GM23338 (cell line): ENCODE measurements at regions not wholly inside any gene's neighbourhood (a gene's known extent, or its start where the extent isn't known, plus 50 kb on each side); places are given as distances from the start of the nearest gene placed in this dataset.

Experiments
- ATAC-seq: fragments of 200-7000 bp; cut with Tn5 transposase; 3 replicates; pipeline ENCODE4 v1.9.1; 2020
- DNase-seq: peaks from one replicate; pipeline ENCODE4 v3.0.0-alpha.2; 2015; ENCODE audit warnings: low spot score
- H2AFZ ChIP-seq: fragments of 200-600 bp; sonication (generic); 2 replicates; pipeline ENCODE4 v1.8.0; 2016; ENCODE audit warnings: antibody characterized with exemption, mild to moderate bottlenecking, moderate library complexity
- H3F3A ChIP-seq: fragments of 200-600 bp; sonication (generic); replicated peaks from 2 replicates; pipeline ENCODE4 v1.8.0; 2017; ENCODE audit warnings: antibody characterized with exemption, mixed run types, low read depth
- H3K27ac ChIP-seq: fragments of 200-600 bp; sonication (generic); 2 replicates; pipeline ENCODE4 v1.6.1; 2016; ENCODE audit warnings: low read depth
- H3K27me3 ChIP-seq: fragments of 200-600 bp; sonication (generic); 2 replicates; pipeline ENCODE4 v1.8.0; 2016; ENCODE audit warnings: mild to moderate bottlenecking, mixed run types, moderate library complexity; ENCODE audit not compliant: insufficient read depth
- H3K36me3 ChIP-seq: fragments of 200-600 bp; sonication (generic); 2 replicates; pipeline ENCODE4 v1.8.0; 2016; ENCODE audit warnings: mild to moderate bottlenecking; ENCODE audit not compliant: insufficient read depth
- H3K4me1 ChIP-seq: fragments of 200-600 bp; sonication (generic); 2 replicates; pipeline ENCODE4 v1.8.0; 2016; ENCODE audit warnings: mild to moderate bottlenecking, moderate library complexity; ENCODE audit not compliant: insufficient read depth
- H3K4me2 ChIP-seq: fragments of 200-600 bp; sonication (generic); 2 replicates; pipeline ENCODE4 v1.7.1; 2017; ENCODE audit warnings: mixed run types
- H3K4me3 ChIP-seq: fragments of 200-600 bp; sonication (generic); 2 replicates; pipeline ENCODE4 v1.6.1; 2016; ENCODE audit warnings: mixed run types
- H3K79me2 ChIP-seq: fragments of 200-600 bp; sonication (generic); replicated peaks from 2 replicates; pipeline ENCODE4 v1.8.0; 2017; ENCODE audit warnings: mild to moderate bottlenecking; ENCODE audit not compliant: insufficient read depth
- H3K9me2 ChIP-seq: fragments of 200-600 bp; sonication (generic); 2 replicates; pipeline ENCODE4 v1.8.0; 2017; ENCODE audit not compliant: insufficient read depth
- H4K20me1 ChIP-seq: fragments of 200-600 bp; sonication (generic); replicated peaks from 2 replicates; pipeline ENCODE4 v1.8.0; 2017; ENCODE audit warnings: mild to moderate bottlenecking; ENCODE audit not compliant: insufficient read depth
- H3K27ac Mint-ChIP-seq: 2 replicates; pipeline ENCODE4 v1.8.0; 2020; ENCODE audit warnings: inconsistent platforms, mild to moderate bottlenecking, moderate library complexity, mixed read lengths
- H3K27me3 Mint-ChIP-seq: 3 replicates; pipeline ENCODE4 v1.8.0; 2022; ENCODE audit warnings: low read depth, mild to moderate bottlenecking, moderate library complexity, mixed read lengths, inconsistent platforms; ENCODE audit not compliant: insufficient read depth, poor library complexity
- H3K36me3 Mint-ChIP-seq: 3 replicates; pipeline ENCODE4 v1.8.0; 2021; ENCODE audit warnings: low read depth, mild to moderate bottlenecking, inconsistent platforms, moderate library complexity, mixed read lengths
- H3K4me1 Mint-ChIP-seq: 3 replicates; pipeline ENCODE4 v1.8.0; 2020; ENCODE audit warnings: mild to moderate bottlenecking, inconsistent platforms, mixed read lengths
- H3K4me3 Mint-ChIP-seq: 3 replicates; pipeline ENCODE4 v1.8.0; 2021; ENCODE audit warnings: moderate library complexity, mild to moderate bottlenecking, inconsistent platforms, mixed read lengths
- H3K9me3 Mint-ChIP-seq: 3 replicates; pipeline ENCODE4 v1.8.0; 2020; ENCODE audit warnings: moderate library complexity, mild to moderate bottlenecking, inconsistent platforms, mixed read lengths
- CREB1 ChIP-seq: fragments of 250-450 bp; sonication (Bioruptor Pico); IDR thresholded peaks from 2 replicates; pipeline ENCODE4 v1.5.0; 2020; ENCODE audit warnings: low read depth, mild to moderate bottlenecking, moderate library complexity
- EZH2 ChIP-seq: fragments of 200-600 bp; sonication (generic); IDR thresholded peaks from one replicate; pipeline ENCODE4 v1.8.0; 2017; ENCODE audit warnings: antibody characterized with exemption, mild to moderate bottlenecking, low read depth; ENCODE audit not compliant: unreplicated experiment
- EZH2phosphoT487 ChIP-seq: fragments of 200-600 bp; sonication (generic); IDR thresholded peaks from one replicate; pipeline ENCODE4 v1.8.1; 2018; ENCODE audit warnings: antibody characterized with exemption; ENCODE audit not compliant: unreplicated experiment
- NANOG ChIP-seq: IDR thresholded peaks from 2 replicates; pipeline ENCODE4 v1.6.1; 2016; ENCODE audit warnings: antibody characterized with exemption, borderline replicate concordance
- REST ChIP-seq: IDR thresholded peaks from one replicate; pipeline ENCODE4 v1.6.1; 2018; ENCODE audit warnings: antibody characterized with exemption; ENCODE audit not compliant: unreplicated experiment
- ZNF114 ChIP-seq: fragments of 250-450 bp; sonication (Bioruptor Pico); IDR thresholded peaks from 2 replicates; pipeline ENCODE4 v1.5.0; 2020; ENCODE audit warnings: mild to moderate bottlenecking, moderate library complexity
- ZNF331 ChIP-seq: fragments of 250-450 bp; sonication (Bioruptor Pico); IDR thresholded peaks from 2 replicates; pipeline ENCODE4 v1.5.0; 2020; ENCODE audit warnings: low read depth, mild to moderate bottlenecking, moderate library complexity
- ZNF462 ChIP-seq: fragments of 250-450 bp; sonication (Bioruptor Pico); IDR thresholded peaks from 2 replicates; pipeline ENCODE4 v1.5.0; 2020; ENCODE audit warnings: mild to moderate bottlenecking, moderate library complexity
- TF ChIP-seq, protein P1 (sequence below), 2 experiments: fragments of 200-600 bp in 1 of 2; sonication (generic) in 1 of 2; conservative IDR thresholded peaks; 2 replicates each; pipeline versions ENCODE4 v1.5.1 to v1.6.1; 2016 to 2017; ENCODE audit warnings: antibody characterized with exemption in 2 of 2, low read depth in 2 of 2, mild to moderate bottlenecking in 2 of 2, moderate library complexity in 1 of 2

GRCh38 chr20:4352348-4352747 is 103.3 kb upstream of the ADRA1D start (continued):
- TF ChIP-seq EZH2, result no peak

GRCh38 chr20:4350096-4350495 is 101.0 kb upstream of the ADRA1D start:
- Mint-ChIP-seq H3K27me3 (no peaks in the 10 kb centered on the region), H3K4me1 (no peaks in the 10 kb centered on the region), H3K9me3 (no peaks in the 10 kb centered on the region), H3K36me3 (no peaks in the 10 kb centered on the region), H3K27ac (no peak overlapping the region), H3K4me3 (no peak overlapping the region)
- H3K79me2 ChIP-seq, result no peaks in the 10 kb centered on the region
- no peak overlapping the region for H3K4me2 ChIP-seq
- H3K4me3 ChIP-seq, result no peak overlapping the region
- H2AFZ ChIP-seq, result no peak overlapping the region
- DNase-seq (no peak), ATAC-seq (no peak)
- no peaks in the 10 kb centered on the region for H3K36me3 ChIP-seq
- H4K20me1 ChIP-seq, result no peaks in the 10 kb centered on the region
- TF ChIP-seq CREB1 (no peak), REST (no peak), EZH2phosphoT487 (no peak), ZNF462 (CRISPR knock-in tag) (no peak), NANOG (no peak), ZNF331 (CRISPR knock-in tag) (no peak), ZNF114 (CRISPR knock-in tag) (no peak)
- TF ChIP-seq, protein P1, sequence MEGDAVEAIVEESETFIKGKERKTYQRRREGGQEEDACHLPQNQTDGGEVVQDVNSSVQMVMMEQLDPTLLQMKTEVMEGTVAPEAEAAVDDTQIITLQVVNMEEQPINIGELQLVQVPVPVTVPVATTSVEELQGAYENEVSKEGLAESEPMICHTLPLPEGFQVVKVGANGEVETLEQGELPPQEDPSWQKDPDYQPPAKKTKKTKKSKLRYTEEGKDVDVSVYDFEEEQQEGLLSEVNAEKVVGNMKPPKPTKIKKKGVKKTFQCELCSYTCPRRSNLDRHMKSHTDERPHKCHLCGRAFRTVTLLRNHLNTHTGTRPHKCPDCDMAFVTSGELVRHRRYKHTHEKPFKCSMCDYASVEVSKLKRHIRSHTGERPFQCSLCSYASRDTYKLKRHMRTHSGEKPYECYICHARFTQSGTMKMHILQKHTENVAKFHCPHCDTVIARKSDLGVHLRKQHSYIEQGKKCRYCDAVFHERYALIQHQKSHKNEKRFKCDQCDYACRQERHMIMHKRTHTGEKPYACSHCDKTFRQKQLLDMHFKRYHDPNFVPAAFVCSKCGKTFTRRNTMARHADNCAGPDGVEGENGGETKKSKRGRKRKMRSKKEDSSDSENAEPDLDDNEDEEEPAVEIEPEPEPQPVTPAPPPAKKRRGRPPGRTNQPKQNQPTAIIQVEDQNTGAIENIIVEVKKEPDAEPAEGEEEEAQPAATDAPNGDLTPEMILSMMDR (conservative IDR thresholded peaks at IDR 0.05; ENCODE audit: low read depth in 2 of 2), result no peak
- H3K27me3 ChIP-seq, result no peaks in the 10 kb centered on the region
- no peaks in the 10 kb centered on the region for H3K9me2 ChIP-seq
- no peaks in the 10 kb centered on the region for H3K4me1 ChIP-seq
- no peaks in the 10 kb centered on the region for H3F3A ChIP-seq
- H3K27ac ChIP-seq, result no peak overlapping the region
